Right ventricle myocardium inferior (tissue), 1 donor: ENCODE measurements at regions not wholly inside any gene's neighbourhood (a gene's known extent, or its start where the extent isn't known, plus 50 kb on each side); places are given as distances from the start of the nearest gene placed in this dataset.
"Not testable (repeated sequence)": the region's sequence is repeated elsewhere in the genome, so short reads cannot be mapped to it uniquely, and the experiment has no call there.

ENCODE experiments used
- ATAC-seq: fragments of 200-7000 bp; cut with Tn5 transposase; one replicate; pipeline ENCODE4 v1.9.1; 2020; ENCODE audit warnings: mild to moderate bottlenecking, moderate library complexity
- DNase-seq: peaks from one replicate; pipeline ENCODE4 v3.0.0; 2021; ENCODE audit errors: missing footprints
- intact Hi-C: fragments of 100-400 bp; cut with DNase I; formaldehyde crosslinking; loops from one replicate; pipeline ENCODE4 v1.11.0; 2022
- donor health status: DM: no; HTN: yes; CAD: no; lungs with severe emphysema.

DNA sequence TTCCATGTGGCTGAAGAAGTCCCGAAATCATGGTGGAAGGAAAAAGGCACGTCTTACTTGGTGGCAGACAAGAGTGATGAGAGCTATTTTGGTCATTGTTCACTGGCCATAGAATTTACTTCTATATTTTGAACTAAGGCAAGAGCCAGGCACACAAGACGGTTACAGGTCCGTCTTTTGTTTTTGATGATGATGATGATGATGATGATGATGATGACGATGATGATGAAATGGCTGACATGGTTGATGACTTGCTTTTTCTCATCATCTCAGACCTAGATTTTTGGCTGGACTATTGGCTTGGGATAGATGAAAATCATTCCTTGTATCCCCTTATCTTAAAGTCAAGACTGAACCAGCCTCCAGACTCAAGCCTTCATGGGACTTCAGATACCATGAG is 88.7 kb upstream of the ZNF195 start:
- ATAC-seq, DNase-seq, intact Hi-C loops: not testable (repeated sequence)

DNA sequence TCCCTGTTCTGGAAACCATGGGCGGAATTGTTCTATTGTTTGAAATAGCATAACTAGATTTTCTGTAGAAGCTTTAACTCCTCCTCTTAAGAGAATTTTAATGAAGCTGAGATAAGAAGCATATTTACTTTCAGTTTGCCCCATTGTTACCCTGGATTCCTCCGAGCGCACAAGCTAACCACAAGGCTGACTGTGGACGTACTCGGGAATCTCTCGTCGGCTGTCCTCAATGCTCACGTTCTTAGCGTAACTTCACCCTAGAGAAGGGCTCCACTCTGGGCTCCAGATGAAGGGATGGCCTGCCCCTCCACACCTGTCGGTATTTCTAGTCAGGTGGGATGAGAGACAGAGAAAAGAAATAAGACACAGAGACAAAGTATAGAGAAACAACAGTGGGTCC is 76.7 kb upstream of the ZNF195 start:
- ATAC-seq, intact Hi-C loops, DNase-seq: not testable (repeated sequence)

DNA sequence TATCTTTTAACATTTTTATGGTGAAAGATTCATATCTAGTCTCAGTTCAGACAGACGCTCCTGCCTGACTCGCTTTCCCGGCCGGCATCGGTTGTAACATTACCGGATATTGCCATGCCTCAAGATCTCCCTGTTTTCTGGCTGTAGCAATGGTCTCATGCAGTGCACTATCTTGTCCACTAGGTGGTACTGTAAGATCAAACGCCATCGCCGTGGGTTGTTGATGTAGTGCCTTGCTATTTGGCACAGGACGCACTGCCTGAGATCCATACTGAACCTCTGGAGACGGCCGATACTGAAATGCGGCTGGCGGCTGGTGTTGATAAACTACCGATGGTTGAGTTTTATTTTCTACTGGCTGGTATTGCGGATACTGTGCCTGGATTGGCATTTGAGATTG is 75.9 kb upstream of the ZNF195 start:
- DNase-seq = peak; percentile 84
- intact Hi-C loops, ATAC-seq: not testable (repeated sequence)

DNA sequence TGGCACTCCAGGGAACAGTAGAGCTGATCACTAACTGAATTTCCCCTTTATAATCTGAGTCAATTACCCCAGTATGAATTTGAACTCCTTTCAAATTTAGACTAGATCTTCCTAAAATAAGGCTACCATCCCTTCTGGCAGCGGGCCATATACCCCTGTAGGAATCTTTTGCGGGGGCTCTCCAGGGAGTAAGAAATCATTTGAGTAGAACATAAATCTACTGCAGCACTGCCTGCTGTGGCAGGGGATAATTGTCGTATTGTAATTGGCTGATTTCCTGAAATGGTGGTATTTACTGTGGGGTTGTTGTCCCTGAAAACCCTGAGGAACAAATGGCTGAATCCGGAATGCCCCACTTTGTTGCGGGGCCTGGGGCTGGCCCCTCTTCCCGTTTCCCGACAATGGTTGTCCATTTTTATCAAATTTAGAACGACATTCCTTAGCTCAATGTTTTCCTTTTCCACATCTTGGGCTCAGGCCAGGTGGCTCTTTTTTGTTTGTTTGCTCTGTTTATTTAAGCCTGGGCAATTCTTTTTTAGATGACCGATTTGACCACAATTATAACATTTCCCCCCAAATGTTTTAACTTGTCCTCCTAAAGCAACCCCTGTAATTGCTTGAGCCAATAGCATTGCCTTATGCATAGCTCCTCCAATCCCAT is 74.8 kb upstream of the ZNF195 start:
- ATAC-seq, DNase-seq, intact Hi-C loops: not testable (repeated sequence)

DNA sequence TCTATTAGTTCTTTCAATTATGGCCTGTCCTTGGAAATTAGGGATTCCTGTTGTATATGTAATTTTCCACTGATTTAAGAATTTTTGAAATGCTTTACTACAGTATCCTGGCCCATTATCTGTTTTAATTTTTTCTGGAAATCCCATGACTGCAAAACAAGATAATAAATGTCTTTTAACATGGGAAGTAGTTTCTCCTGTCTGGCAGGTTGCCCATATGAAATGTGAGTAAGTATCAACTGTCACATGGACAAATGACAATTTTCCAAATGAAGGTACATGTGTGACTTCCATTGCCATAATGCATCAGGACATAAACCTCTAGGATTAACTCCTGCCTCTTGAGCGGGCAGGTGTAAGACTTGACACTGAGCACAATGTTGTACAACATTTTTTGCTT is 71.9 kb upstream of the ZNF195 start:
- DNase-seq, intact Hi-C loops, ATAC-seq: not testable (repeated sequence)

DNA sequence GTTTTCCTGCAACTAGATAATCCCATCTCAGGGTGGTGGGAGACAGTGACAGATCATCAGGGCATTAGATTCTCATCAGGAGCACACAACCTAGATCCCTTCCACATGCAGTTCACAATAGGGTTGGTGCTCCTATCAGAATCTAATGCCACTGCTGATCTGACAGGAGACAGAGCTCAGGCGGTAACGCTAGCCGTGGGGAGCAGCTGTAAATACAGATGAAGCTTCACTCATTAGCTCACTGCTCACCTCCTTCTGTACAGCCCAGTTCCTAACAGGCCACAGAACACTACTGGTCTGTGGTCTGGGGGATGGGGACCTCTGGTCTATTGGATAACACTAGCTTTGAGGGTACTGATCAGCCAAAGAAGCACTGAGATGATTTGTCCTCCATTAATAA is 66.6 kb upstream of the ZNF195 start:
- DNase-seq, intact Hi-C loops, ATAC-seq: not testable (repeated sequence)

DNA sequence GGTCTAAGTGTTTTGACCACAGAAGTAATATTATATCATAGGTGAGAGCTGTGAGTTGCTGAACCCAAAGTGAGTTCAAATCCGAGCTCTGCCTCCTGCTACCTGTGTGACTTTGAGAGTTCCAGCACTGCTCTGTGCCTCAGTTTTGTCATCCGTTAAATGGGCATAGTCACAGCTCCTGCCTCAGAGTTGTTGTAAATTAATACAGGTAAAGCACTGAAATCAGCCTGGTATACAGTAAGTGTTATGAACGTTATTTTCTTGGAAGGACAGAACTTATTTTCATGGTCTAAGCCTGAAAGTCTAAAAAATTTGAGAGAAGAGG is 65.4 kb upstream of the ZNF195 start:
- intact Hi-C loops, DNase-seq, ATAC-seq: not testable (repeated sequence)

DNA sequence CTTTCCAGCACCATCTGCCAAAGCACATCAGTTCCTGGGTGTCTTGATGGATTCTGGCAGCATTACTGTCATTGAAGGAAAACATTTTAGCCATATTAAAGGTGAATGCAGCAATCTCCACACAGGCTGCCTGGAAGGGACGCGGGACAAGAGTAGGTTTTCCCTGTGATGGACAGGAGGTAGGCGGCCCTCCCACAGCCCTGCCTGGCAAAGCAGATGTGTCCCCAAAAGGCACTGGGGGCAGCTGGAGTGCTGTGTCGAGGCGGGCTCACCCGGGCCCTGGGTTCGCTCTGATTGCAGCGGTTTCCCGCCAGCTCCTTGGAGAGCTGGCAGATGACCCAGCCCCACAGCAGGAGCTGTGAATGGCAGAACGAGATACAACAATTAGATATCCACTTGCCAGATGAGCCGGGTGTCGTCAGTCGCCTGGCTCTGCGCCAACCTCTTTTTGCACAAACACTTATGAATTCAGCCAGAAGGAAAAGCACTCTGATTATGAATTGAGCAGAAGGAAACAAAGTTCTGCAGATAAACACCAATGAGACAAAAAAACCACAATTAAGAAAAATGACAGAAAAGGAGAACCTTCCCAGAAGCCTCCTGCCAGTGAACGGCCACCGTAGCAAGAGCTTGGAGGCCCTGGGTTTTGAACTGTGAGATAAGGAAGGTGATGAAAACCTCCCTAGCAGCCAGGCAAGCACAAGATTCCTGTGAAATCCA is 64.9 kb upstream of the ZNF195 start:
- ATAC-seq, DNase-seq, intact Hi-C loops: not testable (repeated sequence)

DNA sequence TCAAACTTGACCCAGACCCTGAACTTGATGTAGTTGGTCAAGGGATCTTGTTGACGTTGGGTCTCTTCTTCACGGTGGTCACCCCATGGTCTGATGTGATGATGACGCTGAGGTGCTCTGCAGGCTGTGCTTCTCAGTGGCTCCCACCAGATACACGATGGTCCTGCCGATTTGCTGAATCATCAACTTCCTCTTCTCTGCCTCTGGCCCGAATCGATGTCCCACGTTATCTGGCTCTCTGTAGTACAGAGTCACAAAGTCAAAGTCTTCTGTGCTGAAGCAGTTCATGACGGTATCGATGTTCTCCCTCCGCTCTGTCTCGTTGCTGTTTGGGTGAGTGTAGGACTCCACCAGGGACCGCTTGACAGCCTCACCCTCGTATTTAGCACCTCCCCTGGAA is 58.5 kb upstream of the ZNF195 start:
- intact Hi-C loops, DNase-seq, ATAC-seq: not testable (repeated sequence)

DNA sequence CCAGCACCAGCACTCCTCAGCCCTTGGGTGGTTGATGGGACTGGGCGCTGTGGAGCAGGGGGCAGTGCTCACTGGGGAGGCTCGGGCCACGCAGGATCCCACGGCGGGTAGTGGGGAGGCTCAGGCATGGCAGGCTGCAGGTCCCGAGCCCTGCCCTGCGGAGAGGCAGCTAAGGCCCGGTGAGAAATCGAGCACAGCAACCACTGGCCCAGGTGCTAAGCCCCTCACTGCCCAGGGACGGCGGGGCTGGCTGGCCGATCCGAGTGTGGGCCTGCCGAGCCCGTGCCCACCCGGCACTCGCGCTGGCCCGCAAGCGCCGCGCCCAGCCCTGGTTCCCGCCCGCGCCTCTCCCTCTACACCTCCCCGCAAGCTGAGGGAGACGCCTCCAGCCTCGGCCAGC is 56.0 kb upstream of the ZNF195 start:
- intact Hi-C loops = no loop called here
- no peak for ATAC-seq
- DNase-seq = no peak

DNA sequence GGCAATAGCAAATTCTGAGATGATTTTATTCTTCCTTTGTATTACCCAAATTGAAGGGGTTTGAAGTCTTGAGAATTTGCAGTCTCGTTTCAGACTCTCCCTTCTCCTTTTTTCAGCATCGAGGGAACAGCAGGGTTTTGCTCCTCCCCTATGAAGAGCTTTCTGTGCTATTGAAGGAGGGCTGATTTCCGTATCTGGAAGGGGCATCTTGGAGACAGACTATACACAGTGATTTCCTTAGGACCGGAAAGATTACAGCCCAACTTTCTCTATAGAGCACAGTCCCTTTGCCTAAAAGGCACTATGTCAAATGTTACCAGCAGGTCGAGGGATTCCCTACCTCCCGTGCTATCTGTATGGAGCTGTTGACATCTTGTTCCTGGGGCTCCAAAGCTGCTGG is 50.2 kb upstream of the ZNF195 start:
- intact Hi-C loops, ATAC-seq, DNase-seq: not testable (repeated sequence)
